ENCODE measurements at regions not wholly inside any gene's neighbourhood (a gene's known extent, or its start where the extent isn't known, plus 50 kb on each side); places are given as distances from the start of the nearest gene placed in this dataset.

GRCh38 chr5:74299833-74300232 lies 340.7 kb downstream of the ENC1 start:
- TF ChIP-seq, protein P1, sequence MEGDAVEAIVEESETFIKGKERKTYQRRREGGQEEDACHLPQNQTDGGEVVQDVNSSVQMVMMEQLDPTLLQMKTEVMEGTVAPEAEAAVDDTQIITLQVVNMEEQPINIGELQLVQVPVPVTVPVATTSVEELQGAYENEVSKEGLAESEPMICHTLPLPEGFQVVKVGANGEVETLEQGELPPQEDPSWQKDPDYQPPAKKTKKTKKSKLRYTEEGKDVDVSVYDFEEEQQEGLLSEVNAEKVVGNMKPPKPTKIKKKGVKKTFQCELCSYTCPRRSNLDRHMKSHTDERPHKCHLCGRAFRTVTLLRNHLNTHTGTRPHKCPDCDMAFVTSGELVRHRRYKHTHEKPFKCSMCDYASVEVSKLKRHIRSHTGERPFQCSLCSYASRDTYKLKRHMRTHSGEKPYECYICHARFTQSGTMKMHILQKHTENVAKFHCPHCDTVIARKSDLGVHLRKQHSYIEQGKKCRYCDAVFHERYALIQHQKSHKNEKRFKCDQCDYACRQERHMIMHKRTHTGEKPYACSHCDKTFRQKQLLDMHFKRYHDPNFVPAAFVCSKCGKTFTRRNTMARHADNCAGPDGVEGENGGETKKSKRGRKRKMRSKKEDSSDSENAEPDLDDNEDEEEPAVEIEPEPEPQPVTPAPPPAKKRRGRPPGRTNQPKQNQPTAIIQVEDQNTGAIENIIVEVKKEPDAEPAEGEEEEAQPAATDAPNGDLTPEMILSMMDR (IDR thresholded peaks at IDR 0.05), result no peak
- DNase-seq, result no peak
- H3K9me3 Mint-ChIP-seq, result peaks cover 5% of the 10 kb centered on the region
- H3K27me3 Mint-ChIP-seq (ENCODE audit: low read depth, poor library complexity), result peaks cover 3% of the 10 kb centered on the region
- no peak overlapping the region for H3K27ac Mint-ChIP-seq
- no peak overlapping the region for H3K4me3 Mint-ChIP-seq
- H3K4me1 Mint-ChIP-seq, result no peaks in the 10 kb centered on the region
- H3K36me3 Mint-ChIP-seq (ENCODE audit: low read depth), result no peaks in the 10 kb centered on the region

DNA sequence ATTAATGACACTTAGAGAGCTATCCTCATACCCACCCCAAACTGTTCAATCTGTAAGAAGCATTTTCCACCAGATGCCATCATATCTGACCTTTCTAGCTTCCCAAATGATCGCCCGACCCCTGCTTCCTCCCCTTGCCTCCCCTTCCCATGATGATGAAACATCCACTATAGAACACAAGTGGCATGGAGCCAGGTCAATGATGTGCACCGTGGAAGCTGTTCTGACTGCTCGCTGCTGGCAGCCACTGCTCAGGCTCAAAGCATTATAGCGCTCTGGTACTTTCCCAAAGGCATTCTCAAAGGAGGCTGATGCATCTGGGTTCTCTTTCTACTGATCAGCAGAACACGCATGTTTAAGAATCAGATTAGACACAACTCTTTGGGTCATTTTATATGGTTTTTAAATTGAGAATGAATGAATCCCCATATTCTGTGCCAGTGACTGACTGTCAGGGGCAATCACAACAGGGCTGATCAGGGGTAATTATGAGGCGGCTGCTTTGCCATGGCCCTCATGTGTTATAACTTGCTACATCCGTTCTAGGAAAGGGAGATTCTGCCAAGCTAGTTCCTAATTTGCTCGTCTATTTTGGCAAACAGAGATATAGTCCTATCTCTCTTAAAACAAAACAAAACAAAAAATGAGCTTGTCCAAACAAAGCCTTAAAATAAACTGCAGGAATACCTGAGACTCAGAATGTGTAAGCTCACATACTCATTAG lies 343.7 kb downstream of the ENC1 start:
- Mint-ChIP-seq H3K4me1 (no peaks in the 10 kb centered on the region), H3K27ac (no peak overlapping the region), H3K4me3 (no peak overlapping the region), H3K27me3 (ENCODE audit: low read depth, poor library complexity) (no peaks in the 10 kb centered on the region), H3K9me3 (peaks cover 5% of the 10 kb centered on the region), H3K36me3 (ENCODE audit: low read depth) (no peaks in the 10 kb centered on the region)
- TF ChIP-seq, protein P1 (IDR thresholded peaks at IDR 0.05), result no peak
- no peak for DNase-seq

DNA sequence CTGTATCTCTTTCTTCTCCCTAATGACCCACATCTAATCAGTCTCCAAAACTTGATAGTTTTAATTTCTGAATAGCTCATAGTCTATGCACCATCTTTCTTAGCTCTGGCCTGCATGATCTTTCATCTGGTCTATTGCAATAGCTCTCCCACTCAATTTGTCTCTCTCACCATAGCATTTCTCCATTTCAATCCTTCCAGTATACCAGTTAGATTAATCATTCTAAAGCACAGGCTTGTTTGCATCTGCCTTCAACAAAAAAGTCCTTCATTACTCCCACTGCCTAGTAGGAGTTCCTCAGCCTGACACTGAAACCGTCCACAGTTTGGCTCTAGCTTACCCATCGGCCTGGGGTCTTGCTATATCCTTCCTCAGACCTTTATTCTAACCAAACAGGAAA lies 344.9 kb downstream of the ENC1 start:
- no peak for DNase-seq
- TF ChIP-seq, protein P1 (IDR thresholded peaks at IDR 0.05), result no peak
- Mint-ChIP-seq H3K4me3 (no peak overlapping the region), H3K36me3 (ENCODE audit: low read depth) (no peaks in the 10 kb centered on the region), H3K9me3 (peaks cover under 1% of the 10 kb centered on the region), H3K27ac (no peak overlapping the region), H3K27me3 (ENCODE audit: low read depth, poor library complexity) (no peaks in the 10 kb centered on the region), H3K4me1 (peaks cover 5% of the 10 kb centered on the region)

GRCh38 chr5:74295141-74295540 lies 345.4 kb downstream of the ENC1 start:
- peaks cover 10% of the 10 kb centered on the region for H3K4me1 Mint-ChIP-seq
- no peak for DNase-seq
- H3K27ac Mint-ChIP-seq, result no peak overlapping the region
- no peaks in the 10 kb centered on the region for H3K27me3 Mint-ChIP-seq (ENCODE audit: low read depth, poor library complexity)
- TF ChIP-seq, protein P1 (IDR thresholded peaks at IDR 0.05), result no peak
- H3K9me3 Mint-ChIP-seq, result no peaks in the 10 kb centered on the region
- no peak overlapping the region for H3K4me3 Mint-ChIP-seq
- H3K36me3 Mint-ChIP-seq (ENCODE audit: low read depth), result no peaks in the 10 kb centered on the region

DNA sequence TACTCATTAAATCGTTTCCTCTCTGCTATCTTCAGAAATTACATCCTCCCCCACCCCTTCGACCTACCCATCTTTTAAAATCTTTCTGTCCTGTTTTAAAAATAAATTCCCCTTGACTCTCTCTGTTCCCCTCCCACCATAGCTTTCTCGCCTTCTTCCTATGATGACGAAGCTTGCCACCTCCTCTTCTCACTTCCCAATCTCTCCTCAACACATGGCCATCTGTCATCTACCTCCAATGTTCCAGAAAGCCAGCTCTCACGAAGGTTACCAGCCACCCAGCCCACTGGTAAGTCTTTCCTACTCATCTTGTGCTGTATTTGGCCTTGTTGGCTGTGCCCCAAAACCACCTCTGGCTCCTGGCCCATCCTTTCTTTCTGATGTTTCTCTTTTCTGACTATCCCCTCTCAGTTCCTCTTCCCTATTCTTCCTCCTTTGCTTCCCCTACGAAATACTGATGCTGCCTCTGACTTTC lies 346.3 kb downstream of the ENC1 start:
- no peaks in the 10 kb centered on the region for H3K27me3 Mint-ChIP-seq (ENCODE audit: low read depth, poor library complexity)
- H3K9me3 Mint-ChIP-seq, result no peaks in the 10 kb centered on the region
- H3K36me3 Mint-ChIP-seq (ENCODE audit: low read depth), result no peaks in the 10 kb centered on the region
- TF ChIP-seq, protein P1 (IDR thresholded peaks at IDR 0.05), result no peak
- peaks cover 10% of the 10 kb centered on the region for H3K4me1 Mint-ChIP-seq
- H3K27ac Mint-ChIP-seq, result no peak overlapping the region
- no peak for DNase-seq
- no peak overlapping the region for H3K4me3 Mint-ChIP-seq

- Mint-ChIP-seq H3K9me3 (no peaks in the 10 kb centered on the region), H3K27ac (peak overlapping the region; percentile 89), H3K4me3 (no peak overlapping the region), H3K4me1 (peaks cover 10% of the 10 kb centered on the region), H3K36me3 (ENCODE audit: low read depth) (no peaks in the 10 kb centered on the region), H3K27me3 (ENCODE audit: low read depth, poor library complexity) (peaks cover 3% of the 10 kb centered on the region)
- no peak for DNase-seq
- TF ChIP-seq, protein P1 (IDR thresholded peaks at IDR 0.05), result no peak
Measured at GRCh38 chr5:74293182-74293581, 347.3 kb downstream of the ENC1 start.
